ENCODE measurements at regions not wholly inside any gene's neighbourhood (a gene's known extent, or its start where the extent isn't known, plus 50 kb on each side); places are given as distances from the start of the nearest gene placed in this dataset.

GRCh38 chr1:4564051-4564450, 90.4 kb upstream of the AJAP1 start:
- TF ChIP-seq, protein P1, sequence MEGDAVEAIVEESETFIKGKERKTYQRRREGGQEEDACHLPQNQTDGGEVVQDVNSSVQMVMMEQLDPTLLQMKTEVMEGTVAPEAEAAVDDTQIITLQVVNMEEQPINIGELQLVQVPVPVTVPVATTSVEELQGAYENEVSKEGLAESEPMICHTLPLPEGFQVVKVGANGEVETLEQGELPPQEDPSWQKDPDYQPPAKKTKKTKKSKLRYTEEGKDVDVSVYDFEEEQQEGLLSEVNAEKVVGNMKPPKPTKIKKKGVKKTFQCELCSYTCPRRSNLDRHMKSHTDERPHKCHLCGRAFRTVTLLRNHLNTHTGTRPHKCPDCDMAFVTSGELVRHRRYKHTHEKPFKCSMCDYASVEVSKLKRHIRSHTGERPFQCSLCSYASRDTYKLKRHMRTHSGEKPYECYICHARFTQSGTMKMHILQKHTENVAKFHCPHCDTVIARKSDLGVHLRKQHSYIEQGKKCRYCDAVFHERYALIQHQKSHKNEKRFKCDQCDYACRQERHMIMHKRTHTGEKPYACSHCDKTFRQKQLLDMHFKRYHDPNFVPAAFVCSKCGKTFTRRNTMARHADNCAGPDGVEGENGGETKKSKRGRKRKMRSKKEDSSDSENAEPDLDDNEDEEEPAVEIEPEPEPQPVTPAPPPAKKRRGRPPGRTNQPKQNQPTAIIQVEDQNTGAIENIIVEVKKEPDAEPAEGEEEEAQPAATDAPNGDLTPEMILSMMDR (IDR thresholded peaks at IDR 0.05; ENCODE audit: borderline replicate concordance, extremely low read depth, low read length, poor library complexity, severe bottlenecking), result no peak
- no peak for TF ChIP-seq EZH2 (IDR thresholded peaks at IDR 0.05; ENCODE audit: borderline replicate concordance, low read depth, low read length, severe bottlenecking)

All from DND-41 (cell line).